B cell (primary cell): ENCODE measurements at regions not wholly inside any gene's neighbourhood (a gene's known extent, or its start where the extent isn't known, plus 50 kb on each side); places are given as distances from the start of the nearest gene placed in this dataset.

Experiments
- ATAC-seq: fragments of 200-7000 bp; cut with Tn5 transposase; one replicate; pipeline ENCODE4 v1.10.0; 2021; ENCODE audit warnings: low read depth, mild to moderate bottlenecking, moderate number of reproducible peaks, moderate library complexity
- CTCF ChIA-PET: fragments of 350-600 bp; sonication (Branson Sonifier 250); formaldehyde crosslinking; loops from one replicate; lab custom pipeline; 2021; ENCODE audit warnings: antibody characterized with exemption, inconsistent platforms; lab: Charles Lee
- POLR2A ChIA-PET: fragments of 350-600 bp; sonication (Branson Sonifier 250); formaldehyde crosslinking; loops from one replicate; lab custom pipeline; 2021; ENCODE audit warnings: antibody characterized with exemption; lab: Charles Lee
- DNase-seq: peaks from one replicate; pipeline ENCODE4 v3.0.0; 2013
- H2AFZ ChIP-seq: 2 replicates; pipeline ENCODE4 v1.6.1; 2012; ENCODE audit warnings: mild to moderate bottlenecking, low read depth, low read length; ENCODE audit not compliant: insufficient read depth, poor library complexity, severe bottlenecking
- H3K27ac ChIP-seq, 2 donors: 1 replicate in 1 of 2; 2 replicates in 1 of 2; pipeline ENCODE4 v1.5.1; 2012 to 2013; ENCODE audit warnings: low read length in 2 of 2, mild to moderate bottlenecking in 2 of 2, moderate library complexity in 1 of 2
- H3K27me3 ChIP-seq, 4 experiments: fragments of 200-600 bp in 1 of 4; sonication (generic) in 1 of 4; replicated peaks in 1 of 4; 1 replicate in 2 of 4; 2 replicates in 2 of 4; pipeline versions ENCODE4 v1.6.1 to v1.7.0; 2013 to 2016; ENCODE audit warnings: low read length in 3 of 4, mild to moderate bottlenecking in 2 of 4, mixed read lengths in 1 of 4, moderate library complexity in 1 of 4; ENCODE audit not compliant: insufficient read depth in 4 of 4, control insufficient read depth in 3 of 4; ENCODE audit errors: control extremely low read depth in 1 of 4
- H3K36me3 ChIP-seq, 2 experiments: replicated peaks in 1 of 2; 1 replicate in 1 of 2; 2 replicates in 1 of 2; pipeline versions ENCODE4 v1.6.1 to v1.7.1; 2013; ENCODE audit warnings: low read length in 1 of 2; ENCODE audit not compliant: insufficient read depth in 2 of 2, control insufficient read depth in 1 of 2; ENCODE audit errors: control extremely low read depth in 1 of 2, extremely low read depth in 1 of 2
- H3K4me1 ChIP-seq, 2 donors: fragments of 200-600 bp in 1 of 2; sonication (generic) in 1 of 2; 1 replicate in 1 of 2; 2 replicates in 1 of 2; pipeline versions ENCODE4 v1.5.1 to v1.6.1; 2013 to 2017; ENCODE audit warnings: low read length in 2 of 2; ENCODE audit not compliant: control insufficient read depth in 2 of 2, insufficient read depth in 2 of 2
- H3K4me2 ChIP-seq: replicated peaks from 2 replicates; pipeline ENCODE3; 2012; ENCODE audit warnings: mild to moderate bottlenecking, low read depth, low read length; ENCODE audit not compliant: poor library complexity, severe bottlenecking
- H3K4me3 ChIP-seq, 5 experiments: fragments of 200-600 bp in 1 of 5; sonication (generic) in 1 of 5; 1 replicate in 3 of 5; 2 replicates in 2 of 5; pipeline versions ENCODE4 v1.5.1 to v1.7.0; 2011 to 2016; ENCODE audit warnings: low read length in 4 of 5, mild to moderate bottlenecking in 4 of 5, low read depth in 2 of 5, control low read depth in 1 of 5, moderate library complexity in 1 of 5; ENCODE audit not compliant: insufficient read depth in 1 of 5; ENCODE audit errors: control extremely low read depth in 1 of 5, extremely low read depth in 1 of 5
- H3K79me2 ChIP-seq: fragments of 200-600 bp; sonication (generic); one replicate; pipeline ENCODE4 v1.6.0; 2016; ENCODE audit warnings: low read length; ENCODE audit not compliant: control insufficient read depth, insufficient read depth
- H3K9ac ChIP-seq: fragments of 200-600 bp; sonication (generic); 2 replicates; pipeline ENCODE4 v1.6.1; 2017; ENCODE audit warnings: mild to moderate bottlenecking, low read length, moderate library complexity
- H3K9me3 ChIP-seq, 3 donors: one replicate each; pipeline versions ENCODE4 v1.6.1 to v1.7.1; 2013; ENCODE audit warnings: low read length in 2 of 3; ENCODE audit not compliant: control insufficient read depth in 2 of 3, insufficient read depth in 1 of 3; ENCODE audit errors: control extremely low read depth in 1 of 3
- H4K20me1 ChIP-seq: 2 replicates; pipeline ENCODE4 v1.6.0; 2012; ENCODE audit warnings: mild to moderate bottlenecking, low read length; ENCODE audit not compliant: insufficient read depth, control insufficient read depth, poor library complexity, severe bottlenecking
- H3K27ac Mint-ChIP-seq: one replicate; pipeline ENCODE4 v1.8.0; 2021; ENCODE audit warnings: mixed read lengths
- H3K27me3 Mint-ChIP-seq: one replicate; pipeline ENCODE4 v1.8.0; 2021; ENCODE audit warnings: mixed read lengths
- H3K4me1 Mint-ChIP-seq: one replicate; pipeline ENCODE4 v1.8.0; 2021; ENCODE audit warnings: mixed read lengths
- H3K4me3 Mint-ChIP-seq: one replicate; pipeline ENCODE4 v1.8.0; 2021; ENCODE audit warnings: mixed read lengths
- H3K9me3 Mint-ChIP-seq: one replicate; pipeline ENCODE4 v1.8.0; 2022; ENCODE audit warnings: mixed read lengths; ENCODE audit not compliant: insufficient read depth
- EZH2 ChIP-seq: IDR thresholded peaks from 2 replicates; pipeline ENCODE4 v1.6.1; 2012; ENCODE audit warnings: borderline replicate concordance, low read depth, mild to moderate bottlenecking, moderate library complexity, low read length; ENCODE audit not compliant: insufficient read depth, poor library complexity, severe bottlenecking
- WGBS: methylation state at CpG from one replicate; pipeline ENCODE4 v1.1.5; 2013; ENCODE audit warnings: missing lambda C conversion rate; ENCODE audit not compliant: insufficient coverage; 5-methylcytosine and 5-hydroxymethylcytosine counted together
- intact Hi-C: fragments of 100-400 bp; cut with micrococcal nuclease; formaldehyde crosslinking; loops from one replicate; pipeline ENCODE4 v1.10.0; 2022
- TF ChIP-seq, protein P1 (sequence below): fragments of 200-600 bp; IDR thresholded peaks from one replicate; pipeline ENCODE4 v1.8.0; 2022; ENCODE audit warnings: antibody characterized with exemption, mild to moderate bottlenecking

GRCh38 chr21:36646011-36646410 lies 52.9 kb upstream of the SIM2 start:
- Mint-ChIP-seq H3K27ac (no peak overlapping the region), H3K4me3 (no peak overlapping the region), H3K4me1 (no peaks in the 10 kb centered on the region), H3K27me3 (peaks cover 14% of the 10 kb centered on the region), H3K9me3 (peaks cover 4% of the 10 kb centered on the region)
- H3K27me3 ChIP-seq: peaks cover 0 to 2% (median 0%) of the 10 kb centered on the region in 4 experiments
- H3K9me3 ChIP-seq: peaks cover 0 to 4% (median 0%) of the 10 kb centered on the region in 3 donors
- no peaks in the 10 kb centered on the region for H3K36me3 ChIP-seq
- 81% methylated on average over 4 of the region's 7 CpGs for WGBS
- no peak for DNase-seq
- intact Hi-C loops: no loop called here
- ChIA-PET CTCF (no interaction called here), POLR2A (no interaction called here)
- no peaks in the 10 kb centered on the region for H4K20me1 ChIP-seq
- H3K79me2 ChIP-seq: no peaks in the 10 kb centered on the region
- H2AFZ ChIP-seq: no peak overlapping the region
- no peaks in the 10 kb centered on the region for H3K4me1 ChIP-seq
- H3K4me3 ChIP-seq: no peak overlapping the region
- H3K9ac ChIP-seq: no peak overlapping the region
- H3K4me2 ChIP-seq: no peak overlapping the region
- H3K27ac ChIP-seq: no peak overlapping the region
- TF ChIP-seq, protein P1, sequence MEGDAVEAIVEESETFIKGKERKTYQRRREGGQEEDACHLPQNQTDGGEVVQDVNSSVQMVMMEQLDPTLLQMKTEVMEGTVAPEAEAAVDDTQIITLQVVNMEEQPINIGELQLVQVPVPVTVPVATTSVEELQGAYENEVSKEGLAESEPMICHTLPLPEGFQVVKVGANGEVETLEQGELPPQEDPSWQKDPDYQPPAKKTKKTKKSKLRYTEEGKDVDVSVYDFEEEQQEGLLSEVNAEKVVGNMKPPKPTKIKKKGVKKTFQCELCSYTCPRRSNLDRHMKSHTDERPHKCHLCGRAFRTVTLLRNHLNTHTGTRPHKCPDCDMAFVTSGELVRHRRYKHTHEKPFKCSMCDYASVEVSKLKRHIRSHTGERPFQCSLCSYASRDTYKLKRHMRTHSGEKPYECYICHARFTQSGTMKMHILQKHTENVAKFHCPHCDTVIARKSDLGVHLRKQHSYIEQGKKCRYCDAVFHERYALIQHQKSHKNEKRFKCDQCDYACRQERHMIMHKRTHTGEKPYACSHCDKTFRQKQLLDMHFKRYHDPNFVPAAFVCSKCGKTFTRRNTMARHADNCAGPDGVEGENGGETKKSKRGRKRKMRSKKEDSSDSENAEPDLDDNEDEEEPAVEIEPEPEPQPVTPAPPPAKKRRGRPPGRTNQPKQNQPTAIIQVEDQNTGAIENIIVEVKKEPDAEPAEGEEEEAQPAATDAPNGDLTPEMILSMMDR: no peak
- no peak for TF ChIP-seq EZH2
- no peak for ATAC-seq

DNA sequence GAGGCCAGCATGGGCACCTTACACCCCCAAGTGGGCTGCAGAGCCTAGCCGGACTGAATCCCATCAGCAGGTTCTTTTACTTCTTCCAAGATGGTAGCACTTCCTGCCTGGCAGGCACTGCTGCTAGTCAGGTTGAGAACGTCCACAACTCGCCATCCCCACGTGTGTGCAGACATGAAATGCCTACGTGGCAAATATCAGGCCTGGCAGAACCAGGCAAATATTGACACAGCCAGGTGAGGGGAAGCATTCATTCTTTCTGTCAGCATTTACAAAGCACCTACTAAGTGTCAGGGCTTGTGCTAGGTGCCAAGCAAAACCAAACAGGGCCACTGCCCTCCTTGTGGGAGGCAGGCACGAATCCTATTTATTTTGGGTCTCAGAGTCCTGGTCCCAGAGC lies 52.3 kb upstream of the SIM2 start:
- Mint-ChIP-seq H3K27me3 (peaks cover 16% of the 10 kb centered on the region), H3K9me3 (peaks cover 4% of the 10 kb centered on the region), H3K4me3 (no peak overlapping the region), H3K4me1 (no peaks in the 10 kb centered on the region), H3K27ac (no peak overlapping the region)
- 89% methylated on average over 6 of the region's 6 CpGs for WGBS
- Histone ChIP-seq H2AFZ (no peak overlapping the region), H3K9ac (no peak overlapping the region), H4K20me1 (no peaks in the 10 kb centered on the region), H3K4me3 (no peak overlapping the region), H3K4me2 (no peak overlapping the region), H3K36me3 (no peaks in the 10 kb centered on the region), H3K27me3 (peaks cover 0 to 2% (median 0%) of the 10 kb centered on the region in 4 experiments), H3K79me2 (no peaks in the 10 kb centered on the region), H3K27ac (no peak overlapping the region), H3K9me3 (peaks cover 0 to 4% (median 0%) of the 10 kb centered on the region in 3 donors), H3K4me1 (no peaks in the 10 kb centered on the region)
- ATAC-seq (no peak), DNase-seq (no peak)
- POLR2A ChIA-PET: no interaction called here
- intact Hi-C loops: no loop called here
- TF ChIP-seq EZH2: no peak
- TF ChIP-seq, protein P1: no peak
- CTCF ChIA-PET: no interaction called here
